ENCODE measurements at regions not wholly inside any gene's neighbourhood (a gene's known extent, or its start where the extent isn't known, plus 50 kb on each side); places are given as distances from the start of the nearest gene placed in this dataset.

- no peak overlapping the region for H3K27ac ChIP-seq
- TF ChIP-seq CTCF (IDR thresholded peaks at IDR 0.05): no peak
- H3K9me3 ChIP-seq: no peaks in the 10 kb centered on the region
- no peaks in the 10 kb centered on the region for H3K4me1 ChIP-seq (ENCODE audit: control insufficient read depth in 1 of 2, insufficient read depth in 1 of 2, low read depth in 1 of 2, low read length in 1 of 2)
- no peaks in the 10 kb centered on the region for H3K36me3 ChIP-seq
- H3K27me3 ChIP-seq: no peaks in the 10 kb centered on the region
- no peak overlapping the region for H3K4me3 ChIP-seq (ENCODE audit: low read depth in 1 of 2, low read length in 1 of 2)
These were observed 792.0 kb downstream of the MAFB start for GRCh38 chr20:39897058-39897457.

GRCh38 chr20:39894067-39894466 lies 795.0 kb downstream of the MAFB start:
- Histone ChIP-seq H3K27ac (no peak overlapping the region), H3K27me3 (no peaks in the 10 kb centered on the region), H3K36me3 (no peaks in the 10 kb centered on the region), H3K4me1 (ENCODE audit: control insufficient read depth in 1 of 2, insufficient read depth in 1 of 2, low read depth in 1 of 2, low read length in 1 of 2) (no peaks in the 10 kb centered on the region), H3K9me3 (no peaks in the 10 kb centered on the region), H3K4me3 (ENCODE audit: low read depth in 1 of 2, low read length in 1 of 2) (no peak overlapping the region)
- no peak for TF ChIP-seq CTCF (IDR thresholded peaks at IDR 0.05)

- TF ChIP-seq CTCF (IDR thresholded peaks at IDR 0.05): no peak
- H3K36me3 ChIP-seq: no peaks in the 10 kb centered on the region
- H3K27ac ChIP-seq: no peak overlapping the region
- no peak overlapping the region for H3K4me3 ChIP-seq (ENCODE audit: low read depth in 1 of 2, low read length in 1 of 2)
- H3K9me3 ChIP-seq: no peaks in the 10 kb centered on the region
- no peaks in the 10 kb centered on the region for H3K27me3 ChIP-seq
- no peaks in the 10 kb centered on the region for H3K4me1 ChIP-seq (ENCODE audit: control insufficient read depth in 1 of 2, insufficient read depth in 1 of 2, low read depth in 1 of 2, low read length in 1 of 2)
These were observed 795.9 kb downstream of the MAFB start for GRCh38 chr20:39893003-39893685.

- Histone ChIP-seq H3K36me3 (no peaks in the 10 kb centered on the region), H3K9me3 (no peaks in the 10 kb centered on the region), H3K27ac (no peak overlapping the region), H3K4me3 (ENCODE audit: low read depth in 1 of 2, low read length in 1 of 2) (no peak overlapping the region), H3K27me3 (peaks cover 6% of the 10 kb centered on the region), H3K4me1 (ENCODE audit: control insufficient read depth in 1 of 2, insufficient read depth in 1 of 2, low read depth in 1 of 2, low read length in 1 of 2) (no peaks in the 10 kb centered on the region)
- no peak for TF ChIP-seq CTCF (IDR thresholded peaks at IDR 0.05)
These were observed 798.3 kb downstream of the MAFB start for GRCh38 chr20:39890697-39891096.

- no peak overlapping the region for H3K27ac ChIP-seq
- peaks cover 9% of the 10 kb centered on the region for H3K27me3 ChIP-seq
- no peak for TF ChIP-seq CTCF (IDR thresholded peaks at IDR 0.05)
- H3K4me1 ChIP-seq (ENCODE audit: control insufficient read depth in 1 of 2, insufficient read depth in 1 of 2, low read depth in 1 of 2, low read length in 1 of 2): no peaks in the 10 kb centered on the region
- H3K36me3 ChIP-seq: no peaks in the 10 kb centered on the region
- no peak overlapping the region for H3K4me3 ChIP-seq (ENCODE audit: low read depth in 1 of 2, low read length in 1 of 2)
- no peaks in the 10 kb centered on the region for H3K9me3 ChIP-seq
These were observed 800.7 kb downstream of the MAFB start for GRCh38 chr20:39888310-39888709.

All from neutrophil (primary cell).